Endothelial cell (in vitro differentiated cells): ENCODE measurements at regions not wholly inside any gene's neighbourhood (a gene's known extent, or its start where the extent isn't known, plus 50 kb on each side); places are given as distances from the start of the nearest gene placed in this dataset.

Source experiments
- DNase-seq: peaks from one replicate; pipeline ENCODE4 v3.0.0; 2021; ENCODE audit warnings: low spot score
- H3K27ac Mint-ChIP-seq: one replicate; pipeline ENCODE4 v1.8.0; 2021; ENCODE audit warnings: mixed read lengths, inconsistent platforms; ENCODE audit not compliant: unreplicated experiment
- H3K27me3 Mint-ChIP-seq: one replicate; pipeline ENCODE4 v1.8.0; 2021; ENCODE audit warnings: mild to moderate bottlenecking, moderate library complexity, mixed read lengths, inconsistent platforms; ENCODE audit not compliant: unreplicated experiment
- H3K36me3 Mint-ChIP-seq: one replicate; pipeline ENCODE4 v1.8.0; 2021; ENCODE audit warnings: mild to moderate bottlenecking, low read depth, mixed read lengths, inconsistent platforms; ENCODE audit not compliant: unreplicated experiment
- H3K4me1 Mint-ChIP-seq: one replicate; pipeline ENCODE4 v1.8.0; 2021; ENCODE audit warnings: mild to moderate bottlenecking, mixed read lengths, inconsistent platforms; ENCODE audit not compliant: unreplicated experiment
- H3K4me3 Mint-ChIP-seq: one replicate; pipeline ENCODE4 v1.8.0; 2021; ENCODE audit warnings: mild to moderate bottlenecking, mixed read lengths, inconsistent platforms; ENCODE audit not compliant: unreplicated experiment
- H3K9me3 Mint-ChIP-seq: one replicate; pipeline ENCODE4 v1.8.0; 2021; ENCODE audit warnings: mixed read lengths, inconsistent platforms; ENCODE audit not compliant: unreplicated experiment
- TF ChIP-seq, protein P1 (sequence below): fragments of 200-600 bp; sonication (generic); IDR thresholded peaks from one replicate; pipeline ENCODE4 v1.5.0; 2021; ENCODE audit warnings: antibody characterized with exemption; ENCODE audit not compliant: unreplicated experiment

DNA sequence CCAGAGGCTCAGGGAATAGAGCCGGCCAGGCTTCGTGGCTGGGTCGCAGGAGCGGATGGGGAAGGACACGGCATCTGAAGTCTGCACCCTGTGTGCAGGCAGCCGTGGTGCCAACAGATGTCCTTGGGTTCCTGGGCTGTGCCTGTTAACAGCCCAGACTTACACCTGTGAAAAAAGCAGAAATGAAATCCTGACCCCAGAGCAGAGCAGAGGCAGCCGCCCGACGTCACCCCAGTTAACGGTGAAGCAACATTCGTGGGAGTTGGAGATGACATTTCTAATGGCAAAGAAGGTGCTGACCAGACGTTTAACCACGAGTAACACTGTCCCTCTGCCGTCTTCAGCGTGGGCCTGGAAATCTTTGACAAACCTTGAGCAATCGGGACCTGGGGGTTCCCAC lies 200.3 kb upstream of the DIO3 start:
- peaks cover 3% of the 10 kb centered on the region for H3K36me3 Mint-ChIP-seq
- no peak for DNase-seq

DNA sequence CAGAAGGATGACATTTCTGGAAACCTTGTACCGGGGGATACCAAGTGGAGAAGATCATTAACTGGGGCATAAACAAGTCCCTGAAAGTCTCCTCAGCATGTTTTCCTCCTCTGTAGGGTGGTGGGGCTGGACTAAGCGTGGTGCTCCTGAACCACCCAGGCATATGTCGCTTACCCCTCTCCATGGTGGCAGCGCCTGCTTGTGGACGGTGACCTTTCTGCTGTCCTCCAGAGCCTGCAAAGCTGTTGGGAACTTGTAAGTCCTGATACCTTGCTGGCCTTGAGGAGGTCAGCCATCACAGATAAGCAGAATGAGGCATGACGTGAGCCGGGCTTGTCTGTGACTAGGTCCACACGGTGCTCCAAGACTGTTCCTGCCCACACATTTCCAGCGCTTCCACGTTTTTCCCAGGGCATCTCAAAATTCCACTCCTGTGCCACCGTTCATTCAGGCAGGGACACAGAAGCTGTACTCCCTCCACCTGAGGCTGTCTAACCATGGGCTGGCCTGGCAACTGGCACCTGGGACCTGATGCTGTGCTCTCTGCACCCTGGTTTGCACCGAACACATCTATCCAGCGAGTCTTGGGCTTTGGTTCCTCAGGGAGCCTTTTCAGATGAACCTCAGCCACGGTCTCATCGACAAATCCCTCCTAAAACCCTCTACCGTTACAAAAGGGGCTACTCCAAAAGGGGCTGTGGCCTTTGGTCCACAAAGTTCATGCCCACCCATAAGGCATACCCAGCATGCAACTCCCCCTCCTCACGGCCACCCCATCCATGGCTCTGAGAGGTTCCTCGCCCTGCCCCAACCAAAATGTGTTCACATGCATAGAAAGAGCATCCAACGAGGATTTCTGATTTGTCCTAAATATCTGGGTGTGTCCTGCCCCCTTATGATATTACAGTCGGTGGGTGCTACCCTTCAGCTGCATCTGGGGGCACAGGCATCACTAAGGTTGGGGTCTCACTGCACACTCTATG lies 199.6 kb upstream of the DIO3 start:
- H3K27ac Mint-ChIP-seq, result no peak overlapping the region
- H3K36me3 Mint-ChIP-seq, result peaks cover 3% of the 10 kb centered on the region
- no peak overlapping the region for H3K4me3 Mint-ChIP-seq
- H3K4me1 Mint-ChIP-seq, result no peaks in the 10 kb centered on the region
- TF ChIP-seq, protein P1, sequence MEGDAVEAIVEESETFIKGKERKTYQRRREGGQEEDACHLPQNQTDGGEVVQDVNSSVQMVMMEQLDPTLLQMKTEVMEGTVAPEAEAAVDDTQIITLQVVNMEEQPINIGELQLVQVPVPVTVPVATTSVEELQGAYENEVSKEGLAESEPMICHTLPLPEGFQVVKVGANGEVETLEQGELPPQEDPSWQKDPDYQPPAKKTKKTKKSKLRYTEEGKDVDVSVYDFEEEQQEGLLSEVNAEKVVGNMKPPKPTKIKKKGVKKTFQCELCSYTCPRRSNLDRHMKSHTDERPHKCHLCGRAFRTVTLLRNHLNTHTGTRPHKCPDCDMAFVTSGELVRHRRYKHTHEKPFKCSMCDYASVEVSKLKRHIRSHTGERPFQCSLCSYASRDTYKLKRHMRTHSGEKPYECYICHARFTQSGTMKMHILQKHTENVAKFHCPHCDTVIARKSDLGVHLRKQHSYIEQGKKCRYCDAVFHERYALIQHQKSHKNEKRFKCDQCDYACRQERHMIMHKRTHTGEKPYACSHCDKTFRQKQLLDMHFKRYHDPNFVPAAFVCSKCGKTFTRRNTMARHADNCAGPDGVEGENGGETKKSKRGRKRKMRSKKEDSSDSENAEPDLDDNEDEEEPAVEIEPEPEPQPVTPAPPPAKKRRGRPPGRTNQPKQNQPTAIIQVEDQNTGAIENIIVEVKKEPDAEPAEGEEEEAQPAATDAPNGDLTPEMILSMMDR, result no peak
- peaks cover 13% of the 10 kb centered on the region for H3K27me3 Mint-ChIP-seq
- no peak for DNase-seq
- no peaks in the 10 kb centered on the region for H3K9me3 Mint-ChIP-seq

More for the DNA sequence above, 200.3 kb upstream of the DIO3 start:
- Mint-ChIP-seq H3K27ac (no peak overlapping the region), H3K4me3 (no peak overlapping the region), H3K9me3 (peaks cover 3% of the 10 kb centered on the region), H3K27me3 (peaks cover 13% of the 10 kb centered on the region), H3K4me1 (no peaks in the 10 kb centered on the region)
- TF ChIP-seq, protein P1, result no peak

DNA sequence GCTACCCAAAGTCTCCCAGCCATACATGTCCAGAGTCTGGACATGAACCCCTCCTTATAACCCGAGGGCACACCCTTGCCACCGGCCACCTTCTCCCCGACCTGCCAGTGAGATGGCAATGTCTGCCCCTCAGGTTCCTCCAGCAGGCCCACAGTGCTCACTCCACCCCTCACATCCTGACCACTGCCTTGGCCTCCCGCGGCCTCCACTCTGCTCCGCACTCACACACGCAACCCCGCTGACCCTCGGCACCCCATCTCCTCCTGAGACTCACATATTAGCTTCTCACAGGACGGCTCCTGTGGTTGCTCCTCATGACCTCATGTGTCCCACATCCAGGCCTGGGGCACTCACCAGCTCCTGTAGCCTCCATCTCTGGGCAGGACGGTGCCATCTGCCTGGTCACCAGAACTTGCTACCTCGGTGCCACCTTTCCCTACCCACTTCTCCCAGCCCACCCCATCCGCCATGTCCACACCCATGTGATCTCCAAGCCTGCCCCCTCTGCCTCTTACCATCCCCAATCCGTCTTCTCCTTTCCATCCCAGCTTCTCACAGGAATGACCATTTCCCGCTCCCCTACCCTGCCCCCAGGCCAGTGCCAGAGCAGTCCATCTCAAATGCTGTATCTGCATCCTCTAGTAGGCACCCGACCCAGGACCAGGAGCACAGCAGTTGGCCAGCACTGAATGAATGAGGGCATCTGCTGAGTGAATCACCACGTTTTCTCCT lies 198.6 kb upstream of the DIO3 start:
- no peaks in the 10 kb centered on the region for H3K36me3 Mint-ChIP-seq
- H3K27me3 Mint-ChIP-seq, result peaks cover 16% of the 10 kb centered on the region
- no peaks in the 10 kb centered on the region for H3K4me1 Mint-ChIP-seq
- no peaks in the 10 kb centered on the region for H3K9me3 Mint-ChIP-seq
- TF ChIP-seq, protein P1, result no peak
- H3K4me3 Mint-ChIP-seq, result no peak overlapping the region
- no peak for DNase-seq
- H3K27ac Mint-ChIP-seq, result no peak overlapping the region

DNA sequence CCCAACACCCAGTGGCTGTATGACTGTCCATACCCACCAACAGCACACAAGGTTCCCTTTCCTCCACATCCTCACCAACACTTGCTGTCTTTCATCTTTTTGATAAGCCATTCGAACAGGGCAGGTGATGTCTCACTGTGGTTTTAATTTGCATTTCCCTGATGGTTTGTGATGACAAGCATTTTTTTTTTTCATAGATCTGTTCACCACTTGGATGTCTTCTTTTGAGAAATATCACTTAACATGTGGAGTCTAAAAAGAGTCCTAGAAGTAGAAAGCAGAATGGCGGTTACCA lies 198.1 kb upstream of the DIO3 start:
- Mint-ChIP-seq H3K4me1 (no peaks in the 10 kb centered on the region), H3K27ac (no peak overlapping the region), H3K36me3 (no peaks in the 10 kb centered on the region)

More for the DNA sequence above, 198.1 kb upstream of the DIO3 start:
- Mint-ChIP-seq H3K4me3 (no peak overlapping the region), H3K9me3 (no peaks in the 10 kb centered on the region), H3K27me3 (peaks cover 16% of the 10 kb centered on the region)
- TF ChIP-seq, protein P1, result no peak
- no peak for DNase-seq
